ENCODE measurements at regions not wholly inside any gene's neighbourhood (a gene's known extent, or its start where the extent isn't known, plus 50 kb on each side); places are given as distances from the start of the nearest gene placed in this dataset.

DNA sequence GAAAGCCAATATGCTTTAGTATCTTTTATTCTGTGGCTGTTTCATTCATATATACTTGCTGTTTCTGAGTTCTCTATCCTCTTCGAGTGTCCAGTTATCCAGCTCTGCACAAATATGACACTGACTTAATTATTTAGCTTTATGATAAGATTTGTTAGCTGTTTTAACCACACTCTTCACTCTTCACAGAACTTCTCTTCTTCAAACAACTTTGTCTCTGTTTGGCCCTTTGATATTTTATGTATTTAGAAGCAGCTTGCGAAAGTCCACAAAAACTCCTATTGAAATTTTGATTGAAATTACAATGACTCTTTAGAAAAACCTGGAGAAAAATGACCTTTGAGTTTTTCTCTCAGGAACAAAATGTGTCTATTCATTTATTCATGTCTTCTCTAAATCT, 407.0 kb downstream of the CPS1 start:
- no peak for TF ChIP-seq RCOR1 (IDR thresholded peaks at IDR 0.05; ENCODE audit: low read depth, low read length)
- TF ChIP-seq, protein P1, sequence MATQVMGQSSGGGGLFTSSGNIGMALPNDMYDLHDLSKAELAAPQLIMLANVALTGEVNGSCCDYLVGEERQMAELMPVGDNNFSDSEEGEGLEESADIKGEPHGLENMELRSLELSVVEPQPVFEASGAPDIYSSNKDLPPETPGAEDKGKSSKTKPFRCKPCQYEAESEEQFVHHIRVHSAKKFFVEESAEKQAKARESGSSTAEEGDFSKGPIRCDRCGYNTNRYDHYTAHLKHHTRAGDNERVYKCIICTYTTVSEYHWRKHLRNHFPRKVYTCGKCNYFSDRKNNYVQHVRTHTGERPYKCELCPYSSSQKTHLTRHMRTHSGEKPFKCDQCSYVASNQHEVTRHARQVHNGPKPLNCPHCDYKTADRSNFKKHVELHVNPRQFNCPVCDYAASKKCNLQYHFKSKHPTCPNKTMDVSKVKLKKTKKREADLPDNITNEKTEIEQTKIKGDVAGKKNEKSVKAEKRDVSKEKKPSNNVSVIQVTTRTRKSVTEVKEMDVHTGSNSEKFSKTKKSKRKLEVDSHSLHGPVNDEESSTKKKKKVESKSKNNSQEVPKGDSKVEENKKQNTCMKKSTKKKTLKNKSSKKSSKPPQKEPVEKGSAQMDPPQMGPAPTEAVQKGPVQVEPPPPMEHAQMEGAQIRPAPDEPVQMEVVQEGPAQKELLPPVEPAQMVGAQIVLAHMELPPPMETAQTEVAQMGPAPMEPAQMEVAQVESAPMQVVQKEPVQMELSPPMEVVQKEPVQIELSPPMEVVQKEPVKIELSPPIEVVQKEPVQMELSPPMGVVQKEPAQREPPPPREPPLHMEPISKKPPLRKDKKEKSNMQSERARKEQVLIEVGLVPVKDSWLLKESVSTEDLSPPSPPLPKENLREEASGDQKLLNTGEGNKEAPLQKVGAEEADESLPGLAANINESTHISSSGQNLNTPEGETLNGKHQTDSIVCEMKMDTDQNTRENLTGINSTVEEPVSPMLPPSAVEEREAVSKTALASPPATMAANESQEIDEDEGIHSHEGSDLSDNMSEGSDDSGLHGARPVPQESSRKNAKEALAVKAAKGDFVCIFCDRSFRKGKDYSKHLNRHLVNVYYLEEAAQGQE (IDR thresholded peaks at IDR 0.05): no peak
- TF ChIP-seq CEBPB (IDR thresholded peaks at IDR 0.05): no peak

Data from A549 (cell line).